ENCODE measurements at regions not wholly inside any gene's neighbourhood (a gene's known extent, or its start where the extent isn't known, plus 50 kb on each side); places are given as distances from the start of the nearest gene placed in this dataset.

DNA sequence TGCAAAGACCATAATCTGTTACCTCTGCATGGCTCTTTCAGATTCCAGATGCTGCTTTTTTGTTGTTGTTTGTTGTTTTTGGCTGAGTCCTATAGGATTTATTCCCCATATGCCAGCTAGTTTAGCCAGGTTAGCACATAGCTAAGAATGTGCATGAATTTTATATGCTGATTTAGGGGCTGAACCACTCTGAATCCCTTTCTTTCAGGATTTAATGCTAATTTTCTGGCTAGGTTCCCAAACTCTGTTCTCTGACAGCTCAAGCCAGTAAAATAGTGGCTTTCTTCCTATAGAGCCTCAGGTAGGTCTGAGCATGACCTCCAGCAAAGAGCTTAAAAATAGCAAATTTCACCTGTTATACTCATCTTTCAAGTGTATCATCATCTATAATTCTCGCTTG, 521.4 kb downstream of the CAAP1 start:
- DNase-seq, result no peak

DNA sequence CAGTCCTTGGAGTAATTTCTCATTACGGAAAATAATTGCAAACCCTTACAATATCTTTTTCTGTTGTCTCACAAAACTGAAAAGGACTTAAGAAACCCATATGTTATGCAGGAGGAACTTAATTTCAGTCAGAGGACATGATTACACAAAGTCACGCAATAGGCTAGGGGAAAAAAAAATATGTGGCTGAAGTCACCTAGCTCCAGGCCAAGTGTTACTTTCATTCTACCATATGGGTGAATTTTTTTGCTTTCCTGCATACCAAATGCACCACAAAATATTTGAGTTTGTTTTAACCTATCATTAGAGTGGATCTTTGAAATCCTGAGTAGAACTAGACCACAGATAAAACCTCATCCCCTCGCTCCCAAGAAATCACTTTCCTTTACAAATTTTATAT, 523.5 kb downstream of the CAAP1 start:
- no peak for DNase-seq

DNA sequence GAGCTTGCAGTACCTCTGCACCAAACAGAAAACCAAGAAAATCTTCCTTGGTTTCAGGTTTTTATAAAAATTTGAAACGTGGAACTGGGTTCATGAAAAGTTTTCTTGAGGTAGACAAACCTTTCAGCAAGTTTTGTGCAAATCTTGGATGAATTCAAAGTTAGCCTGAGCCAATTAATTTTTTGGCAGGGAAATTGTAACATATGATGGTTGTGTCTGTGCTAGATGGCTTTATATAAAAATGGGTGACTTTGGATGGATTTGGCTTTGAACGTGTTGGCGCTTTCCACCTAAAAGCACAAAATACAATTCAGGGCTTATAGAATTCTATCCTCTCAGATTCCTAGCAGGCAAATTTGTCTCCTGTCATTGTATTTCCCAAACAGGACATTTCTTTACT, 524.4 kb downstream of the CAAP1 start:
- DNase-seq, result no peak

DNA sequence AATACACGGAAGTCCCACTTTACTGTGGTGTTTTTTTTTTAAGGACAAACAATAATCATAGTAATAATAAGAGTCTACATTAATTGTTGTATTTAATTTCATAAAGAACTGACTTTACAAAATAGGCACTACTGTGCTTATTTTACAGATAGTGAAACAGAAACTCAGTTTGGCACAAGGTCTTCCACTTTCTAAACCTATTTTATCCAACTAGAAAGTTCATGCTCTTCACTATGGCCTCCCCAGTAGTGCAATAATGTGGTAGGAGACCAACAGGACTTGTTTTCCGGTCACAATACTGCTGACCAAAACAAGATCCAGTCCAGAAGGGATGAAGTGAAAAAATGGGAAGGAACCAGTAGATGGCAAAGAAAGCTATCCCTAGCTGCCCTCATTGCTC, 531.6 kb downstream of the CAAP1 start:
- no peak for DNase-seq

DNA sequence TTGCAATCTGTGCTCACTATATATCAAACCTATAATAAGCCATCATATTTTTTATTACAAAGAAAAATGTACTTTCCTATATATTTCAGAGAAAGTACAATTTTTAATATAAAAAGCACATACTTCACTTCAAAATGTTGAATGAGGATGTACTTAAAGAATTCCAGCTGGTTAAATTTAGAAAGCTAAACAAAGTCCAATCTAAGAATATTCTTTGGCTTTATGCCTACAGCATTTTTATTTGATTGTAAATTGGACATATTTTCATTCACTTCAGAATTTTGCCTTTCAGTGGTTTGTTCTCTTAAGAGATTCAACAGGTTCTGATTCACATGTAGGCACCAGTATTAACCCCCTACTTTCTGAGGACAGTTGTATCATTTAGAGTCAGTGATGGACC, 533.8 kb downstream of the CAAP1 start:
- DNase-seq, result no peak

DNA sequence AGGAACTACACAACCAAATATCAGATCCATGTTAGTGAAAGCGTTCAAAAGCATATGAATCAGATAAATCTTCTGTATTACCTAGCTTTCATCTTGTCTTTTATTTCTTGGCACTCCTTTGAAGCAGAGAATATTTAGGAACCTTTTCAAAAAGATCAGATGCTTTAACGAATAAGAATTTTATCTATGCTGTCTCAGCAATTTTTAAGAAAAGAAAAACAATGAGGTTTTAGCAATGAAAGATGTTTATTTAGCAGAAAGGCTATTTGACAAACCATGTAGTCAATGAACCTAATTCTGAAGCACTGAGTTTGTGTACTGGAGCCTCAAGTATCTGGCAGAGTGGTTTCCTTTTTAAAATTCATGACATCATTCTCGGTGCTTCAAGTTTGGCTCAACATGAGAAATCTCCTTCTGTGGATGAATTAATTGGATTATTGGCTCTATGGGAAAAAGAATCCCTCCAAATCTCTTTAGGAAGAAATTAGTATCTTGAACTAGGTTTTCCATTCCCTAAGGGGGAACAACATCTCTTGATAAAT, 534.7 kb downstream of the CAAP1 start:
- DNase-seq, result no peak

DNA sequence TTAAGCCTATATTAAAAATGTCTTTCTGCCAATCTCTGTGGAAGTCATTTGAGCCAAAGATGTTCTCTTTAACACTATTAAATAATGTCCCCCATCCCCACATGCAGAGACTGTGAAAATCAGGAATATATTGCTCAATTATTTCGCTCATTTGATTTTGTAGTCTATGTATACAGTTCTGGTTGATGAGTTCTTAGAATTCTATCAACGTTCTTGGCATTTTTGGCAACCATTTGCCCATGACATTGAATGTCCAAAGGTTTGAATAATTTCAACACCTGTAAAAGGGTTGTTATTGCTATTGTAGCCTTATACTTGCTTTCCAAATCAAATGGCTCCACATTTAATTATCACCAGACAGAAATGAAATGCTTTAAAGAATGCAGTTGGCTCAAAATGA, 536.1 kb downstream of the CAAP1 start:
- DNase-seq, result no peak

DNA sequence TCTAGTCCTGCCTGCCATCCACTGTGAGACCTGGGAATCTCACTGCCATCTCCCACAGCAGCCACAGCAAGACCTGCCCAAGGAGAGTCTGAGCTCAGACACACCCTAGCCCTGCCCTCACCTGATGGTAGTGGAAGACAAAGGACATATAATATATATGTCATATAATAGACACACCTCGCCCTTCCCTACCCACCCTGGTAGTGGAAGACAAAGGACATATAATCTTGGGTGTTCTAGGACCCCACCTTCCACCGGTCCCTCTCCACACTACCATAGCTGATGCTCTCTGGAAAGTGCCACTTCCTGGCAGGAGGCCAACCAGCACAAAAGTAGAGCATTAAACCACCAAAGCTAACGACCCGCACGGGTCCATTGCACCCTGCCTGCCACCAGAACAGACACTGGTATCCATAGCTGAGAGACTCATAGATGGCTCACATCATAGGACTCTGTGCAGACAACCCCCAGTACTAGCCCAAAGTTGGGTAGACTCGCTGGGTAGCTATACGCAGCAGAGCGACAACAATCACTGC, 545.6 kb downstream of the CAAP1 start:
- DNase-seq, result no peak

DNA sequence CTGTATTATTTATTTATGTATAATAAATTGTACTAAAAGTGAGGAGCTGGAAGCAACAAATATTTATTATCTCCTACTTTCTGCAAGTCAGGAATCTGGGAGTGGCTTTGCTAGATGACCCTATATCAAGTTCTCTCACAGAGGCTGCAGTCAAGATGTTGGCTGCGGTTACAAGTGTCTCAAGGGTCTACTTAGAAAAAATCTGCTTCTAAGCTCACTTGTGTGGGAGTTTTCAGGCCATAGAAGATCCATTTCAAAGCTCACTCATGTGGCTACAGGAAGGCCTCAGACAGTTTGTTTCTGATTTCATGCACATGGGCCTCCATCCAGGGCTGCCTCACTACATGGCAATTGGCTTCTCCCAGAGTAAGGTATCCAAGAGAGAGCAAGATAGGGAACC, 551.1 kb downstream of the CAAP1 start:
- DNase-seq, result no peak

DNA sequence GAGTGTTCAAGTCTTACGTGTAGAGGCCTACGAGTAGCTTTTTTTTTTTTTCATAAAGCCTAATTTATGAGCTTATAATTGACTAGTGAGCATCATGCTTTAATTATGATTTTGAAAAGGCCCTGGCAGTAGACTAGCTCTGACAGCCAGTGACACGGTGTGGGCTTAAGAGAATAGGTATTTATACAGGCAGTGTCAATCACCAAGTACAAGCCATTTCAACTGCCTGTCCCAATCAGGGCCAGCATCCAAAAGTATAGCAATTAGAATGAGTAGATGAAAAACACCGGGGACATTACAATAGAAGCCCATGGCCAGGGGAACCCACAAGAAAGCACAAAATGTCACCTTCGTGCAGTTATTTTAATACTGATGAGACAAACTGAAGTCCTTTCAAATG, 552.8 kb downstream of the CAAP1 start:
- DNase-seq, result no peak

DNA sequence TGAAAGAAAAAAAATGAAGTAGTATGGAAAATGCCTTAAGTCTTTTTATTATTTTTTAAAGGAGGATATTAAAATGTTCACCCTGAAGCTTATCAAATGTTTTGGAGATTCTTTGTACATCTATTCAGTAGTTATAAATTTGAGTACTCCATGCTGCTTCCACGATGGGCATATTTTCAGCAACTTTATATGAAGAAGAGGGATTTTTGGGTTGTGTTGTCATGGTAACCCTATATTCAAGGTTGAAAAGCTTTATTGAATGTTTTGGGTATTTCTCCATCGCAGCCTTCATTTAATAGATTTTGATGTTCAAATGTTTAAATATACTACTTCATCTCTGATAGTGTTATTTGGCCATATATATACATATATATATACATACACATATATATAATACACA, 557.5 kb downstream of the CAAP1 start:
- DNase-seq, result no peak

DNA sequence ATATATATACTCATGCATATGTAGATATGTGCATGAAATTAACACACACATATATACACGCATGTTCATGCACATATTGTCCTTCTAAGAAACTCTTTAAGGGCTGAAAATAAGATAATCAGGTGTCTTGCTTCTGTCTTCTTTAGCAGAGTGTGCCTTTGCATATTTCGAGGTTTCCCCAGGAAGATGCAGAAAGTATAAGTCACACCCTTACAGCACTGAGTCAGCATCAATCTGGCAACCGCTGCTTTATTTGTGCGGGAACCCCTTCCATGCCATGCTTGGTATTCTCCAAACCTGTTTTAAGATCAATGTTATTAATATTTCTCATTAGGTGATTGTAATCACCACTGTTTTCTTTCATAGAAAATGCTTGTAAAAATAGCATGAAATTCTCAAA, 557.9 kb downstream of the CAAP1 start:
- DNase-seq, result no peak

DNA sequence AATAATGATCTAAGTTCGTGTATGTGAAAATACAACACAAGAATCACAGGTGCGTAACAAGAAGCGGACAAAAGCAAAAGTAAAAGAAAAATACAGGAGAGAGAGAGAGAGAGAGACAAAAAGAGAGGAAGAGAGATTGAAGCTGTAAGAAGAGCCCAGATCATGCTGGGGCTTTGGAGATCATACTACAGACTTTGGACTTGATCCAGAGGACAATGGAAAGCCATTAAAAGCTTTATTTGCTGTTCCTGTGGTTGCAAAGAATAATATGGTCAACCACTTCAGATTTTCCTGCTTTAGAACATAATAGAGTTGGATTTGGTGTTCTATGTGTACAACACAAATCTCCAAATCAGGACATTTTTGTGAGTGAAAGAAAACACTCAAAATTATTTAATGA, 561.4 kb downstream of the CAAP1 start:
- no peak for DNase-seq

DNA sequence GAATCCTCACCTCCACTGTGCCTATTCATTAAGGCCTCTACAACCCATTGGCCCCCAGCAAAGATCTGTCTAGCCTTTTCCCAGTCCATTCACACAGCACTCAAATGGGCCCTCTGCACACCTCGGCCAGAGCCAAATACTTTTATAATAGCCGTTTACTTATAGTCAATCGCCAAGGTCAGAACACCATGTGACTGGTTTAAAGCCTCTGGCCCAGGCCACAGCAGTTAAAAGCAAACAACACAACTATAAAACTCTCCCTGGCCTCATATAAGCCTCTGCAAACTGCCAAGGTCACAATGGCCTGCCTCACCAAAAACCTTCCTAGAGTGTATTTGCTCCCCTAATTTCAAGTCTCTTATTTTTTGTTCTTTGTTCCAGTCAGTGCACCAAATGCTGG, 562.6 kb downstream of the CAAP1 start:
- DNase-seq, result no peak

DNA sequence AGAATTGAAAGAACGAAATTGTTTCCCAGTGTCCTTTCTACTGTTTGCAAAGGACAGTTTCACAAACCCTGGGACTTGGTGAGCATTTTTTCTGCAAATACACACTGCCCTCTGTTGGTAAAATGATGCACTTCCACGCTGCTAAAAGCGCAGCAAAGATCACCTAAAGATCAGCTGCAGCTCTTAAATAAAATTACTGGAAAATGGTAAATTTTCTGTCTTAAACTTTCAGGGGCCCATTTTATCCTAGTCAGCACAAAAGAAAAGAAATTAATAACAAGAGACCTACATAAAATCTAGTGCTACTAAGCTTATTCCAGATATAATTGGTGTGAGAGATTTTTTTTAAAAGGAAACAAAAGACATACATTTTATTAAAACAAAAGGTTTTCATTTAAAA, 566.0 kb downstream of the CAAP1 start:
- DNase-seq, result peak; percentile 17 to 39

DNA sequence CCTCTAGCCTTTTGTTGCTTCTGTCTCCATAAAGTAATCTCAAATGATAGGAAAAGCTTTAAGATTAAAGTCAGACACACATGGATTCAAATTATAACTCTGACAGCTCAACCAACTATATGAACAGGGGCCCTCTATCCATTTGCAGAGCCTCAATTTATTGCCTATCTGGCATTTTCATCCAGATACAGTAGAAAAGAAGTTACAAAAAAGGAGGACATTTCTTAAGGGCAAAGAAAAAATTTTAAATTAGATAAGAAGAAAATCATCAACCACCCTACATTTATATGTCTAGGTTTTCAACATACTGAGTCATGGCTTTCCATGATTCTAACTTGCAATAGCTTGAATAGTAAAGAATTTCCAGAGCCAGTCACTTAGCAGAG, 567.2 kb downstream of the CAAP1 start:
- no peak for DNase-seq

DNA sequence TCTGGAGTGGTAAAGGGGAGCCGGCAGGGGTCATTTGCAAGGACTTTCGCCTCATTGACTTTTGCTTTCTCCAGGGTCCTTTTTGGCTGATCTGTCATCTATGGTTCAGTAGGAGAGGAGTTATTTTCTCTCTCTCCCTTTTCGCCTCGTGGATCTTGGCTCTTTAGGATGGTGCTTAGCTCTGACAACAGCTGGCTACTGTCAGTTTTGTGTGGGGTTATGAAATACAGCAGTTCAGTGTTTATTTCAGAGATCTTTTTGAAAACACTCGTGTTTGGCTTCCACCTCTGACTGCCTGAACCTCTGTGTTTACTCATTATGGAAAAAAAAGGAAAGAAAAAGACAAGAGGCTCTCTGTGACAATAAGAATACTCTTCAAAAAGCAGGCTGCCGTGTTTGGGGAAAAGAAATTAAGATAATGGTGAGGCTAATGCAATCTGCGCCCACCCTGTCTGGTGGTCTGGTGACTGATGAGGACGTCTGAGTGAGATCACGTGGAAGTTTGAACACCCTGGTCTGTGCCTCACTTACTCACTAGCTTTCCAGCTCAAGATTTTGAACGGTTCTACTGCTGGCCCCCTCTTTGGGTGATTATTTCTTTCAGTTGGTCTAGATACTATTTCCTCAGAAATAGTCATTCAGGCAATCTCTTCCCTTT, 567.7 kb downstream of the CAAP1 start:
- DNase-seq, result no peak

DNA sequence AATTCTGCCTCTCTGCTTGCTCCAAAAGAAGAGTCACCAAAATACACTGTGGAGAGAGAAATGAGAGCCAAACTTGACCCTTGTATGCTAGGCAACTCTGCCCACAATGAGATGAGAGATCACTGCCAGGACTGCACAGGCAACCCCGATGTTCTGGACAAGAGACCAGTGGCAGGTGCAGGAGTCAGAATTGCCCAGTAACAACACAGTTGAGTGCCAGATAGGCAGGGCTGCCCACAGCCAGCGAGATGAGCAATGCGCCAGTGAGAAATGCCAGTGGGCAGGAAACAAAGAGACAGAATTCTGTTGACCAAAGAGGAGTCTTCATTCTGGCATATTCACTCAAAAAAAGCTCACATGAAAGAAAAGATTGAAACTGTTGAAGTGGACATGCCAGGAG, 570.7 kb downstream of the CAAP1 start:
- no peak for DNase-seq

DNA sequence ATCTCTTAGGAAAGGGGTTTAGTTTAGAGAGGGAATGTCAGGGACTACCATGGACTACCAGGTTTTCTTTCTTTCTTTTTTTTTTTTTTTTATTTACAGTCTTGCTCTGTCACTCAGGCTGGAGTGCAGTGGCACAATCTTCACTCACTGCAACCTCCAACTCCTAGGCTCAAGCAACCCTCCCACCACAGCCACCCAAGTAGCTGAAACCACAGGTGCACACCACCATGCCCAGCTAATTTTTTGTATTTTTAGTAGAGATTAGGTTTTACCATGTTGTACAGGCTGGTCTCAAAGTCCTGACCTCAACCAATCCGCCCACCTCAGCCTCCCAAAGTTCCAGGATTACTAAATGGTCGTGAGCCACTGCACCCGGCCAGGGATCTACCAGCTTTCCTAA, 572.7 kb downstream of the CAAP1 start:
- DNase-seq, result no peak

DNA sequence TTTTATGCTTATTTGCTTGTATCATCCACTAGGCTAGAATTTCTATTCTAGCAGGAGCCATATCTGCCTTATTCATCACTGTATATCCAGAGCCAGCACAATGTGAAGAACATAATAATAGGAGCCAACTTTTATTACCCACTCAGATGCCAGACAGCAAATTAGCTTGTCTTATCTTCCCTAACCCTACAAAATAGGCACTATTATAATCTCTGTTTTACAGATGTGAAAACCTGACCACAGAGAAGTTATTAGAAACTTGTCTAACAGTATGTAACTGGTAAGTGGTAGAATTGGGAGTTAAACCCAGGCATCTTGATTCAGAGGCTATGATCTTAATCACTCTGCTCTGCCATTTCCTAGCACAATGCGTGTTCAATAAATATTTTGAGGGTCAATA, 579.5 kb downstream of the CAAP1 start:
- no peak for DNase-seq

DNA sequence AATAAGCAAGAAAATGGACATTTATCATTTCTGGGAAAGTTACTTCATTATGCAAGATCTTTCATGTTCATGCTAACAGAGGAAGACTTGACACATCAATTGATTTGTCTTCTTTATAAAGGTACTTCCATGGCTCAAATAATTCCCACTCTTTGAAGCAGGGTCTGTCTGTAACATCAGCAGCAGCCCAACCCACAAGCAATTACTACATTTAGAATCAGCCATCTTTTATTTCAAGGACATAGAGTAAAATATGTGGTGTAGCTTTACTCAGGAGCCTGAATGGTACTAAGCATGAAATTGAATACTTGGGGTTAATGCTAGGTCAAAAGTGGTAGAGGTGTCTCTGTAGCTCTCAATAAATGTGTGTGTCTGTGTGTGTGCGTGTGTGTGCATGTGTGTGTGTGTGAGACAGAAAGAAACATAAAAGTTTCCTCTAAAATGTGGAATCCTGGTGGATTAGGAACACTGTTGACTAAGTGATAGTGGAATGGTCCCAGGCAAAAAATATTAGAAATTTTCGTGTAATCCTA, 581.1 kb downstream of the CAAP1 start:
- no peak for DNase-seq

DNA sequence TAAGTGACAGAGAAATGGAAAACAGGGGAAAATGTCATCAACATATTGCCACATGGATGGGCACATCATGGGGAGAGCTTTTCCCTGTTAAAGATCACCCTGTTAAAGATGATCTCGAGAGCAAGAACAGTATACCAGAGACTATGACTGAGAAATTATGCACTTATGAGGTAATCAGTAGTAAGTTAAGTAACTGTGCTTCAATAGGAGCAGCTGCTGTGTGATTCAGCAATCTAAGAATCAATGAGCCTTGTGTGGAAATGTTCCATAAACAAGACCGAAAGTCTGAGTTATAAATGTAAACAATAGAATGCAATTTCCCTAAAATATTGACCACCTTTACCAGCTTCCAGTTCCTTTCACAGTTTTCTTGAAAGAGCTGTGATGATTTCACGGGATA, 582.3 kb downstream of the CAAP1 start:
- DNase-seq, result no peak

DNA sequence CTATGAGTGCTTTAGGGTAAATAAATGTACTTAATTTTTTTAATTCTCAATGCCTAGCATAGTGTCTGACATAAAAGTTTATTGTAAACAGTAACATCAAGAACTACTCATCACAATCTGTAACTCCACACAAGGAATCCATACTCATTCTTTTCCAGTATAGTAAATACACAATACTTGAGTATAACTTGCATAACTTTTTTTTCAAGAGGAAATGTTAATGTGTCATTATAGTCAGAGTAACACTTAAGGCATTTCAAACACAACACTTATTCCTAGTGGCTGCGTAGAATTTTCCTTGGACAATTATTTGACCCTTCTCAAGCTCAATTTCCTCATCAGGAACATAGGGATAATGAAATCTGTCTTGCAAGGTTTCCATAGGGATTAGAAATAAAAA, 584.3 kb downstream of the CAAP1 start:
- no peak for DNase-seq

DNA sequence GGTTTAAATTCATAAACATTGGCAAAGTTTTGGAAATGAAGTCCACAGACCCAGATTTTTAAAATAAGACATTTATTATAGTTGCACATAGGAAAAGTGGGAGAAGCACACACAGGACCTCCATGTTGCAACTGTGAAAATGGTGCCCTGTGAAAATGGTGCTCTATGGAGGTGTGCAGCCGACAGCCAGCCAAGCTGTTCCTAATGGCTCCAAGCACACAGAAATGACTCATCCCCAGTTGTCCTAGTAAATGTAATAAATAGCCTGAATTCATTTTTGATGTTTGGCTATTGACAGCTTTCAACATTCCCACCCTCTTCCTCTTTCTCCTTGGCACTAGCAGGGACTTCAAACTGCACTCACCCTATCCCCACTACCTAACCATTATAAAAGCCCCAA, 590.9 kb downstream of the CAAP1 start:
- DNase-seq, result no peak

DNA sequence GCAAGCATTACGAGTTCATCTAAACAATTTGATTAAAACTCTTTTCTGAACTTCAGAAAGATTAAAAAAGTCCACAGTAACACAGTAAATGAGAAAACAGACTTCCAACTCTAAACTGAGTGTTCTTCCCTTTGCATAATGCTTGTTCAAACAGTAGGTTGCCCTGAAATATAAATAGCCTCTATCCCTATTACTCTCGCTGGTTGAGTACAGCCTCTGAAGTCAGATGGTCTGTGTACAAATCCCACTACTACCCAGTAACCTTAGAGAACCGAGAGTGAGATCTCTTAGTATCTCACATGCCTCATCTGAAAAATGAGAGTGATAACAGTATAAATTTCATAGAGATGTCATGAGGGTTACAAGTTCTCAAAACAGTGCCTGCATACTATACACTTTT, 591.6 kb downstream of the CAAP1 start:
- DNase-seq, result no peak

All from inflammatory macrophage treated with lipopolysaccharide for 1 hour (primary cell).